ENCODE measurements at regions not wholly inside any gene's neighbourhood (a gene's known extent, or its start where the extent isn't known, plus 50 kb on each side); places are given as distances from the start of the nearest gene placed in this dataset.
A peak's percentile ranks its signal among the peaks of the same experiment; 100 is the strongest.
"Not testable (repeated sequence)": the region's sequence is repeated elsewhere in the genome, so short reads cannot be mapped to it uniquely, and the experiment has no call there.

DNA sequence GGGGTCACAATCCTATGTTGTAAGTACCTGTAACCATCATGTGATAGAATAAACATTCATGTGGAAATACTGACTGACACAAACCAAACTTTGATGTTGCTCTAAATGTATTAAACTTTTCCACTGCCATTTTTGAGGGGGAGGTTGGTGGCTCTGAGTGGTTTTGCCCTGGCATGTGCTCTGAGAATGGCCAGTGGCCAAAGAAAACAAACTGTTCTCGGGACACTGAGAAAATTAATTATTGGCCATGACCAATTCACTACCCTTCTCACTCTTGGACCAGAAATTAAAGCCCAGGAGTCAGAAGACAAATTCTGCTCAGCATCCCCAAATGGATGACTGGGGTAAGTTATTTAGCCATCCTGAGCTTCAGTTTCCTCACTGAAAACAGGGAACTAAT is 195.9 kb downstream of the XPNPEP1 start:
- DNase-seq, result no peak

DNA sequence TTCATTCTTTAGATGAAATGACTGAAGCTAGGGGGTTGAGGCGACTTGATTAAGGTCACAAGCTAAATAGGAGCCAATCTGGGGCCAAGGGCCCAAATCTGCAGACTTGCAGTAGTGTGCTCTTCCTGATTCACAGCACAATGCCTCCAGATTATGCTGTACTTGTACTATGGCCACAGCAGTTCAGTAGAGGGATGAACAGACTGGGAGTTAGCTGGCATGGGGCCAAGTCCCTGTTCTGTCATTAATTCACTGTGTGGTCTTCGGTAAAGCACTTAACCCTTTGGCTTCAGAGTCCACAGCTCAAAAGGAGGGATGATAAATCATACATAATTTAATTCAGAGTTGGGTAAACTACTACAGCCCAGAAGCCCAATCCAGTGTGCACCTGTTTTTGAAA is 196.8 kb downstream of the XPNPEP1 start:
- DNase-seq, result no peak

DNA sequence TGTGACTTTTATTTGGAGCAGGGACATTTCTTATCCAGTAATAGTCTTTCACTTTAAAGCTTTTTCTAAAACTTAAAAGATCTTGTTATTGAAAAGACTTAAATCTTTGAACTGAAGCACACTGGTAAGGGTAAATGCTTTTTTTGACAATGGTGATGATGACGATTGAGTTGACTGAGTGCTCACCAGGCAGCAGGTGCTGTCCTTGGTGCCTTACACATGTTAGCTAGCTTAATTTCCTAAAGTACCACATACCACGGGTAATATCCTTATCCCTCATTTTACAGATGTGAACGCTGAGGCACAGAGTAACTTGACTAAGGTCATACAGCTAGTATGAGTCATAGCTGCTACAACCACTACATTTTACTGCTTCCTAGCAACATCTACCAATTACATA is 200.0 kb downstream of the XPNPEP1 start:
- no peak for DNase-seq

DNA sequence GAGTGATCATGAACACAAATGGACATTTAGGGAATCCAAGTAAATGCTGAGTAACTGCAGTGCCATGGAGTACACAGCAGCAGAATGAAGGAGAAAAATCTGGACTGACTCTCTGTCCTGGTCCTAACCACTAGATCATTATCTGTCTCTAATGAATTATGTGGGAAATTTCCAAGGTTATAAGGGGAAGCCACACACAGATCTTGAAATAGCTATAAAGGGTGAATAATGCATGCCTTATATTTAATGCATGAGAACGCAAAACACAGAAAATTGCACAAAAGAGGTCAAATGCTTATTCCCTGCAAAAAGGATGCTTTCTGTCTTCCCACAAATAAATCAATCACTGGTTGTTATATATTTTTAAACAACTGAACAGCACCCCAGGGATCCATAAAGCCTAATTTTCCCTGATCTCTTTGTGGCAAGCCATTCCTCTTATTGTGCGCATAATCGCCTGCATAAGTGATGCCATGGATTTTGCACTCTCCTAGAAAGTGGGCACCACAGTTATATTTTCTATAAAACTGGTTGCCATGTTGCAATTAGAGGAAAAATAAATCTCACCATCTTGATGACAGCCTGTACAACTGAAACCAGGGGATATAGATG is 201.8 kb downstream of the XPNPEP1 start:
- no peak for DNase-seq

DNA sequence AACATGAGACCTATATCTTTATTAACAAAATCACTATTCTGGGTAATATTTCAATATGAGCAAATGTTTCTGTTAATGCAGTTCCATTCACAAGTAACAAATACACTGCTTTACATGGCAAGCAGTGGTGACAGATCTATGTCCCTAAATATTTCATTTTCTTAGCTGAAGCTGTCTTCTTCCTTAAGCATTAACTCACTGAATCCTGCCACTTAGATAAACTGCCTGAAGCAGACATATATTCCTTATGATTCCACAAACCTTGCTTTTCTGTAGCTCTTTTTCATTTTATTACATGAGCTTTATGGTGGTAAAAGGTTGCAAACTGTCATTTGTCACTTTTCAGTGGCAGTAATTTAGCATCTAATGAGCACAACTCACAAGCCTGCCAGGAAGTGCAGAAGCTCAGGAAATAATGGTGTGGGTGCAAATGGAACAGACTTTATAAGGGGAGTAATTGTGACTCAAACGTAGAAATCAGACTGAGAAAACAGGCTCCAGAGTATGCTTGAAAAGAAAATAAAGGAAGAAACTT is 217.2 kb downstream of the XPNPEP1 start:
- no peak for DNase-seq

DNA sequence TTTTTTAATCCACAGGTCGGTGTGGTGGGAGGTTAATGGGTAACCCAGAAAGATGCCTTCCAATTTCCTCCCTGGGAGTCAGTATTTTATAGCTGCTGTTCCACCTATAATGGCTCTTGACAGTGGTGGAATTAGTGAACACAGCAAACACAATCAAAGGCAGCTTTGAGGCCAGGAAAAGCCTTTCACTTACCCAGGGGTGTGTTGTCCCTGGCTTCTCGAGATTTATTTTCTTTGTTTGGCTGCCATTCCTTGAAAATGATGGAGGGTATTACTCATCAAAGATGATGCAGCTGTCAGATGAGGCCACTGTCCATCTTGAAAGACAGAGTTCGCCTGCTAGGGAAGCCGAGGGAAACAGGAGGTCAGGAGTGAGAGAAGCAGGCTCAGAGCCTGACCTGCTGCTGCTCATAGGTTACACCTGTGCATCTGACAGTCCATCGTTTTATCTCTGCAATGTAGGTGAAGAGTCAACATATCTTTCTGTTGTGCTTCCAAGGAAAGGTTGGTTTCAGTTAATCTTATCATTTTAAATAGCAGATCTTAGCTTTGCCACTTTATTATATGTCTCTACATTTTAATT is 221.6 kb downstream of the XPNPEP1 start:
- no peak for DNase-seq

DNA sequence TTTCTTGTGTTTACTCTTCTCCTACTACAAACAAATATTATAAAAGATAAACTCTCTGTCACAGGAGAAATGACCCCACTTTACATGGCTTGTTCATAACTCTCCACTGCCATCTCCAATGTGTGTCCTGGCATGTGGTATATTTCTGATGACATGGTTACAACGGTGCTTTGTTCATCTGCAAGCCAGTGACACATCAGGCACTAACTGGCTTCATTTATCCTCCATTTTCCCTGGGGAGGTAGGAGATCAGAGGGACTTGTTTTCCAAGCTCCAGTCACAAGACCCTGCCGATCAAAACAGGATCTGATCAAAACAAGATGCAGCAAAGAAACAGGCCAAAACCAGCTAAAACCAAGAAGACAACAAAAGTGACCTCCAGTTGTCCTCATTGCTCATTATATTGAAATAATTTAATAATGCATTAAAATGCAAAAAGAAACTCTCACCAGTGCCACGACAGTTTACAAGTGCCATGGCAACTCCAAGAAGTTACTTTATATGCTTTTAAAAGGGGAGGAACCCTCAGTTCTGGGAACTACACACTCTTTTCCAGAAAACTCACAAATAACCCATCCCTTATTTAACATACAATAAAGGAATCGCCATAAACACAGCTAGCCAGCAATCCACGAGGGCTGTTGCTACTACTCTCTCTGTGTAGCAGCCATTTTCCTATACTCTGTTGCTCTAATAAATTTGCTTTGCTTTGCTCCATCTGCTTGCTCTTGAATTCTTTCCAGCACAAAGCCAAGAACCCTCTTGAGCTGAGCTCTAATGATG is 224.2 kb downstream of the XPNPEP1 start:
- DNase-seq, result no peak

DNA sequence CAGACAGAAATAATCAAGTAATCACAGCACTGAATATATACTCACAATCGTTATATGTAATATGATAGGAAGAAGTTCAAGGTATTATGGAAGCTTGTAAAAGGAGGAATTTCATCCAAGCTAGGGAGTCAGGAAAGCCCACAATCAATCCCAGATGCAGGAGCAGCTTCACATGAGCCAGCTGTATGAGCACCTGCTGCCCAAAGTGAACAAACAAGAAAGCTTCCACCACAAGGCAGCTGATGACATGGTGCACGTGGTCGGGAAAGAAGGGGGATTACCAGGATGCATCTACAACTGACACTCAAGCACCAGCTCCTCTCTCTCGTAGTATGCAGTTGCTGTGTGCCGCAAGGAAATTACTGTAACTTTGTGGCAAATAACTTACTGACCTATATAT is 225.2 kb downstream of the XPNPEP1 start:
- no peak for DNase-seq

- no peak for DNase-seq
Observed at GRCh38 chr10:109696981-109697775, 226.1 kb downstream of the XPNPEP1 start.

DNA sequence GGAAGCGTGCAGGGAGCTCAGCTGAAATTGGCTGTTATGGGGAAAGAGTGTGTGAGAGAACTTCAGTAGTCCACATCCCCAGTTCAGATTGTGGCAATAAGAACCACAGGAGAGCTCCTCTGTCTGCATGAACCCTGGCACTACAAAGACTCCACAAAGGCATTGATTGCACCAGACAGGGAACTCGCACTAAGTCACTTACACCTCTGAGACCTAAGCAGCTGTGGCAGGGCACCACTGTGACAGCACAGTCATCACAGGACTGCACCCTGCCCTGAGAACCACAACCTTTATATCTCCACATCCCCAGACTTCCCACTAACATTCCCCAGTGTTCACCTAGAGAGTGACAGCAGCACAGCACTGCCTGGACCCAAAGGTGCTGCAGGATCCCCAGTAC is 226.8 kb downstream of the XPNPEP1 start:
- no peak for DNase-seq

GRCh38 chr10:109695988-109696387 is 227.3 kb downstream of the XPNPEP1 start:
- no peak for DNase-seq

GRCh38 chr10:109689785-109690184 is 233.5 kb downstream of the XPNPEP1 start:
- DNase-seq, result no peak

DNA sequence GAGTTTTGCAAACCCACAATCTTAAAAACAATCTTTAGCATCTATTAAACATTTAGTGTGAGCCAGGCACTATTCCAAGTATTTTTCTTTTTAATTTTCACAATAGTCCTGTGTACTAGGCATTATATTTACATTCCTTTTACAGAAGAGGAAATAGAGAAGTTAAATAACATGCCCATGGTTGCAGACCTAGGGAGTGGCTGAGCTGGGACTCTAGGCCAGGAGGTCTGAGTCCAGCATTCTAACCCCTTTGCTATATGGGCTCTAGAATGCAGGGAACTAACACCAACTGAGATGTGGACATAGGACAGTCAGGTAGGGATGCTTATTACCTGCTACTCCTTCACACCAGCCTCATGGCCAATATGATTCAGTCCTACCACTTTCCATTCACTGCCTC is 243.8 kb downstream of the XPNPEP1 start:
- DNase-seq, result no peak

DNA sequence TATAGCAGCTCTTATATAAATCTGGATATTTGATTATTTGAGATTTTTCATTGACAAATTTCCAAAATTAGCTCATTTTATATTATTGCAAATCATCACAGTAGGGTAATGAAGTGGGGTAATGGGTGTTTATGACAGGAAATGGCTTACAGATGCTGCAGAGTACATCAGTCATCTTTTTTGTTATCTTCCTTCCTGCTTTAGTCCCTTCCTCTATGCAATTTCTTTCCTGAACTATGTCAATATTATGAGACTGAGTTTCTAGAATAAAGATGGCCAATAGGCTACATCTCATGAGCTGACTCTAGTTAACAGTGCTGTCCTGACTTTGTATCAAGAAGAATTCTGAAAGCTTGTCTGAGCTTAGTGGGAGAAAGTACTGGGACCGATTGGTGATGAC is 244.5 kb downstream of the XPNPEP1 start:
- no peak for DNase-seq

DNA sequence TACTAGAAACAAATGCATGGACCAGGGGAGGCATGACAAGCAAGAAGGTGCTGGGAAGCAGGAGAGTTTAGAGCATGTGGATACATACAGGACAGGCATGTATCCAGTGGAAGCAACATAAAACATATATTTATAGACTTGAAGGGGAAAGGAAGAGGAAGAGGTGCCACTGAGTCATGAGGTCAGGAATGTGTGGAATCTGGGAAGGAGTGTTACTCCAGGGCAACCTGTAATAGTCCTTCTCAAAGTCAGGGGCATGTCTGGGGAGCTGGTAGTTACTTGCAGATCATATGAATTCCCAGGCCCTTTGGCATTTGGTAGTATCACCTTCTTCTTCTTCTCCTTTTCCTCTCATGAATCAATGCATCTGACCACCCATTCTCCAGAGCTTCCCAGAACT is 246.6 kb downstream of the XPNPEP1 start:
- DNase-seq, result peak in 1 of 2 experiments; percentile 24

GRCh38 chr10:109668703-109669102 is 254.6 kb downstream of the XPNPEP1 start:
- no peak for DNase-seq

DNA sequence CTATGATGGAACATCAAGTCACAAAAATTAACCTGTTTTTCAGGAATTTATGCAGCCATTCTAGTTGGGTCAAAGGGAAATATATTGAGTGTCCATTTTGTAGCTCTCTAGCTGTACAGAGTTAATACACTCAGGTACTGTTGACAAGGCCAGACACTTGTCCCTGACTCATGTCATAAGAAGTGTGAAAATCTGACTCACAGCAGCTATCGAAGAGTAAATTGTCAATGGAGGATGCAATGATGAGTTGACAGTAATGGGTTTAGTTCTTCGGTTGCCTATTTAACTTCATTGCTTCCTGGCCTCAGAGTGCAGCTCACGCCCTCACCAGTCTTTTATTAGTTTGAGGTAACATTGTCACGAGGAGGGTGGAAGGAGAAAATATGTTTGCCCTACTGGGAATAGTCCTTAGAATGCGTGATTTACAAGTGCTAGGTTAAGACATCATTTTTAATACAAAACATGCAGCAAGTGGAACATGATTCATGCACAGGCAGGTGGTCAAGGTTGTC is 255.1 kb downstream of the XPNPEP1 start:
- no peak for DNase-seq

- DNase-seq, result no peak
Observed at GRCh38 chr10:109665321-109665720, 258.0 kb downstream of the XPNPEP1 start.

- DNase-seq, result no peak
Observed at GRCh38 chr10:109664554-109664953, 258.8 kb downstream of the XPNPEP1 start.

DNA sequence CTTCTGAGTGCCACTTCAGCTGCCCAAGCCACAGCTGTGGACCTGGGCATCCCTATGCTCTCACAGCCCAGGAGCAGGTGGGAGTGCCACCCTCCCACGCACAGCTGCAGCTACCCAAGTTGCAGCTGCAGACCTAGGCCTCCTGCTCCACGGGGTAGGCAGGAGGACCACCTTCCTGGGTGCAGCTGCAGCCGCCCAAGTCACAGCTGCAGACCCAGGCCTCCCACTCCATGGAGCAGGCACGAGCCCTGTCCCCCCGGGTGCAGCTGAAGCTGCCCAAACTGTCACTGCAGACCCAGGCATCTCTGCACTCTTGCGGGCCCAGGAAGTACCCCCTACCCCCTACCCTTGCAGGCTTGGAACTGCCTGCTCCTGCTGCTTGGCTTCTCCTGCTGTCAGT is 260.2 kb downstream of the XPNPEP1 start:
- no peak for DNase-seq

- not testable (repeated sequence) for DNase-seq
Observed at GRCh38 chr10:109652612-109653011, 270.7 kb downstream of the XPNPEP1 start.

DNA sequence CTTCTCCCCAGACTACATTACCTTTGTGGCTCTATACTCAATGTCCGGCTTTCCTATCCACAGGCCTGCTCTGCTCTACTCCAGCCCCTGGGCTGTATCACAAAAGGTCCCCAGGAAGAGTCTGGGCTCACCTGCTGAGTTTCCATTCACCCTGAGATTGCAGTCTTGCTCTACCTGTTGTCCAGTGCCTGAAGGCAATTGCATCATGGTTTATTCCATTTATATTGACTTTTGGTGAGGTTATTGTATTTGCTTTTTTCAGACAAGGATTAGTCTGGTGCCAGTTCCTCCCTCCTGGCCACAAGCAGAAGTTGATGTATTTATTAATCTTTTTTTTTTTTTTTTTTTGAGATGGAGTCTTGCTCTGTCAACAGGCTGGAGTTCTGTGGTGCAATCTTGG is 273.1 kb downstream of the XPNPEP1 start:
- no peak for DNase-seq

GRCh38 chr10:109647627-109648026 is 275.7 kb downstream of the XPNPEP1 start:
- DNase-seq, result no peak

All from SW 1271 (cell line).